HG02571 (cell line): ENCODE measurements at regions not wholly inside any gene's neighbourhood (a gene's known extent, or its start where the extent isn't known, plus 50 kb on each side); places are given as distances from the start of the nearest gene placed in this dataset.
A peak's percentile ranks its signal among the peaks of the same experiment; 100 is the strongest.

Experiments used
- ATAC-seq: cut with Tn5 transposase; IDR thresholded peaks from one replicate; pipeline ENCODE4 v1.9.1; 2021; ENCODE audit warnings: mild to moderate bottlenecking, moderate library complexity; ENCODE audit not compliant: unreplicated experiment

DNA sequence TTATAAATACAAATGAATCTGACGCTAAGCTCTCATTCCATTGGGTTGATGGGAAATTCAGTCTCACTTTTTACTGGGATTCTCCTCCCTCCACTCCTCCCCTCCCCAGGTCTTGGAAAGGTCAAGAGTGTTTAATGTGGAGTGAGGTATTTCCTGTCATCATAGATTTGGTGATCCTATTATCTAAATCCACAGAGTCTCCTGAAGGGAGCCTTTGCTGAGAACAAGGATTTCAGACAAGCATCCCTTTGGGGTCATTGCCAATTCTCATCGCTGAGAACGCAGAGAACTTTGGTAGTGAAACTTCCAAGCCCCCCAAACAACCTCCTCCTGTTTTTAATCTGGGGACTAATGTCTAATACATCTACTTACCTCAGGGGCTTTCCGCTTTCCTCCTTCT lies 297.9 kb downstream of the OTOL1 start:
- no peak for ATAC-seq

DNA sequence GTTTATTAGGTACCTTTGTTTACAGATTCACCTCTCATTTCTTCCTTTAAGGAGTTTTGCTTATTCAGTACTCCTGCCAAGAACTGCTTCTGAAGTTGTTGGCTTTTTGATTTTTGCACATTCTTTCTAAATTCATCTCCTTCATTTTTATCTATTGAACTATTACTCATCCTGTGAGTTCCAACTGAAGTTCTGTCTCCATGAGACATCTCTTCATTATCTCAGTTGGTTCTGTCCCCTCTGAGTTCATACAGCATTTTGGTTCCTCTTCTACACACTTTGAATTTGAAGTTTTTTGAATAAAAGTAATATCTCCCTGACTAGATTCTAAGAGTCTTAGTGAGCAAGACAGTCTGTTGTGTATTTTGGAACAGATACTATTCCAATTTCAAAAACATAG lies 299.7 kb downstream of the OTOL1 start:
- ATAC-seq: no peak

DNA sequence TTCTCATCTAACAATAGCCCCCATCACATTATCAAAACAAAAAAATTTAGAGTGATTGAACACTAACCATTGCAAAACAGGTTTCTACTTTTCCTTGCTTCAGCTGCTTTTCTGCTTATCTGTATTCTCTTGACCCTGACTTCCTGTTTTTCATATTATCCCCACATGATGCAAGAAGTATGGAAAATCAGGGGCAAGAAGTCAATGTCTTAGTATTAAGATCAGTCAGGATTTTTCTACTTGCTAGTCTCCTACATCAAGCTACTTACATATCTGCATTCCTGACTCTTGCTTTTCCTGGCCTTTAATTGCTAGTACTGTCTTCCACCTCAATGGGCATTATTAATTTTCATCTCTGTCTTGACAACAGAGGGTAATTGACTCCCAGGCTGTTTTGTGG lies 300.2 kb downstream of the OTOL1 start:
- ATAC-seq: no peak

DNA sequence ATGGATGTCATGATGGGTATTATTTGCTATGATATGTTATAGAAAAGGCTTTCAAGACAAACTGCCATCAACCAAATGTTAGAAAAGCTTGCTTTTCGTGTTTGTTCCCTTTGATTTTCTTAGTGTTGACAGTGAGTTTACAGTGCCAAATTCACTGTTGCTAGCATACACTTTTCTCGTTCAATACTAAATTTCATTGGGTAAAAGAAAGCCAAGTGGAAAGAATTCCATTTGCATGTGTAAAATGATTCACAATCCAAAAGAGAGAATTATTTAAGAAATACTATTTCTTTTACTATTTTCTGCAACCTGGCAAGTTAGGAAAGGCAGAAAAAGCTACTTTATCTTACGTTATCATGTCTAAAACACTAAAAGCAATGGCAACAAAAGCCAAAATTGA lies 301.4 kb downstream of the OTOL1 start:
- no peak for ATAC-seq

DNA sequence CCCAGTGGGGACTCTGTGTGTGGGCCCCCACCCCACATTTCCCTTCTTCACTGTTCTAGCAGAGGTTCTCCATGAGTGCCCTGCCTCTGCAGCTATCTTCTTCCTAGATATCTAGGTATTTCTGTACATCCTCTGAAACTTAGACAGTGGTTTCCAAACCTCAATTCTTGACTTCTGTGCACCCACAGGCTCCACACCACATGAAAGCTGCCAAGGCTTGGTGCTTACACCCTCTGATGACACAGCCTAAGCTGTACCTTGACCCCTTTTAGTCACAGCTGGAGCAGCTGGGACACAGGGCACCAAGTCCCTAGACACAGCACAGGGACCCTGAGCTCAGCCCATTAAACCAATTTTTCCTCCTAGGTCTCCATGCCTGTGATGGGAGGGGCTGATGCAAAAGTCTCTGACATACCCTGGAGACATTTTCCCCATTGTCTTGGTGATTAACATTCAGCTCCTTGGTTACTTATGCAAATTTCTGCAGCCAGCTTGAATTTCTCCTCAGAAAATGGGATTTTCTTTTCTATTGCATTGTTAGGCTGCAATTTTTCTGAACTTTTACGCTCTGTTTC lies 304.5 kb downstream of the OTOL1 start:
- no peak for ATAC-seq

DNA sequence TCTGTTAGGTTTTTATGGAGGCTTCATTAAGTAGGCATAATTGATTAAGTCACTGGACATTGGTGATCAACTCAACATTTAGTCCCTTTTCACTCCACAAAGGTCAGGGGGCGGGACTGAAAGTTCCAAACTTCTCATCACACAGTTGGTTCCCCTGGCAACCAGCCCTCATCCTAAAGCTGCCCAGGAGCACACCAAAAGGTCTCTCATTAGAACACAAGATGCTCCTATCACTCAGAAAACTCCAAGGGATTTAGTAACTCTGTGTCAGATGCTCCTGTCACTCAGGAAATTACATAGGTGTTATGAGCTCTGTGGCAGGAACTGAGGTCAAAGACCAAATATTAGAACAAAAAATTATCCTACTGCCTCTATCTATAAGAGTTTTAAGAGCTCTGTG lies 321.5 kb downstream of the OTOL1 start:
- ATAC-seq: no peak

DNA sequence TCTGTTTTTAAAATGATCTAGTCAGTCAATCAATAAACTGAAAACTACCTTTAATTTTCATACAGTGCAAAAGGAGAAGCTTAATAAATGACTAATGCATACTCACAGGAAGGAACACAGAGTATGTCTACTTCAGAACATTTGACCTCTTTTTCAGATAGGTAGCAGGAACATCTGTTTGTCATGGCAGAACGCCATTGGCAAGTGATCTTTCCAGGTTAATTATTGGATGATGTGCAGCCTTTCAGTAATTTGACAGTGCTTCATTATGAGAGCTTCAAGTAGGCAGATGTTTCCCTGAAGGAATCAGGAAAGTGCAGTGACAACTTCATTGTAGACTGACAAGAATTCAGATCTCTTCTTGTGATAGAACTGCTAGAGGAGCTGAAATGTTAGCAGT lies 325.0 kb downstream of the OTOL1 start:
- no peak for ATAC-seq

DNA sequence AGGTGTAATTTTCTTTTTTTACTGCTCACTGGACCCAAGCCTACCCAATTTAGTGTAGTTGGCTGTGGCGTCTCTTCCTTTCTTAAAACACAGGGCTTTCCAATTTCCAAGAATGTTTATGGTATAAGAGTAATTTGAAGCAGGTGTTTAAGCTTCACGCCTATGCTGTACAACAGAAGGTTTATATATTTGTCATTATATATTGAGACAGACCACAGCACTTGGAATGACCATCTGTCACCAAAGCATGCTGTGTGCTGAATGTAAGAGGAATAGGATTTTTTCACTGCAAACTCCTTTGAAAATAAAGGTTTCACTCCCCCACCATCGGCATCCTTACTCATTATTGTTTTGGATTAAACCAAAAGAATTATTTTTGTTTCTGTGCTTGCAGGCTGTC lies 325.7 kb downstream of the OTOL1 start:
- ATAC-seq: no peak

DNA sequence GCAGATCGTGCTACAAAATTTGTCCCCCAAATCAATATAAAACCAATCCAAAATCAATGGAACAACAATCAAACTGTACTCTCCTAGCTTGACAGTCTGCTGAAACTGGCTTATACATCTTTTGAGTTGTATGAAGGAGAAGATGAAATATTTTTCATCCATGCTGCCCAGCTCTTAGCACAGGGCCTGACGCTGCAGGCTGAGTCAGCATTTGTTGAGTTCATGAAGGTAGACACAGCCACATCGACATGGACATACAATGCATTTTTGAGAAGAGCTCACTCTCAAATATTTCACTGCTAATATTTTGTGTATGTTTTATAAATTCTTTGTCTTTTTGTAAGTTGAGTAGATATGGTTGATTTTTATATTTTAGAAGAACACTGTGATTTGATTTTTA lies 327.3 kb downstream of the OTOL1 start:
- ATAC-seq: no peak

DNA sequence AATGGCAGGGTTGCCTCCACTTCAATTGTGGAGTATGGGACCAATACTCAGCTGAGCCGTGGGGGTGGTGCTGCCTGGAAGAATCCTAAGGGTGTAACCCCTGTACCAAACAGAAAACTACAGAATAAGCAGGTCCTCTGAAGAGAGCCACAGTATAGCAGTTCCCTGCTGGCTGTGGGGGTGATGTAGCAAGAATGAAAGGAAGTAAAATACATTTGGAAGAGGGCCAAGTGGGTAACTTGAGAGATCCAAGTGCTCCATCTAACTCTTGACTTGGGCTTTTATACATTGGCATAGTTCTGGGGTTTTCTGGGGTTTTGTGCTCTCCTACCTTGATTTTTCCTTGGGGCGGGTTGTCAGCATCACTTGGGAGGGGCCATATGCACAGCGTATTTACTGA lies 341.4 kb downstream of the OTOL1 start:
- ATAC-seq: no peak

DNA sequence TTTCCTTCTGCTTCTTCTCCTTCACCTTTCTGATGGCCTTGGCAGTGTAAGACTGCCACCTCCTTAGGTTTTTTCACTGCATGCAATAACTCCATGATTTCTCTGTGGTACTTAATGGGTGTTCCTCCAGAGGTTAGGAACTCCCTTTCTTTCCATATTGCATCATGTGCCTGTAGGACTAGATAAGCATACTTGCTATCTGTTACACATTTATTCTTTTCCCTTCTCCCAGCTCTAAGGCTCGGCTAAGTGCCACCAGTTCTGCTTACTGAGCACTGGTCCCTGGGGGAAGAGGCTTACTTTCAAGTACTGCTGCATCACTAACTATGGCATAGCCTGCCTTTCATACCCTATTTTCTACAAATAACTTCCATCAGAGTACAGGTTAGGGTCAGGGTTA lies 351.8 kb downstream of the OTOL1 start:
- ATAC-seq: no peak

DNA sequence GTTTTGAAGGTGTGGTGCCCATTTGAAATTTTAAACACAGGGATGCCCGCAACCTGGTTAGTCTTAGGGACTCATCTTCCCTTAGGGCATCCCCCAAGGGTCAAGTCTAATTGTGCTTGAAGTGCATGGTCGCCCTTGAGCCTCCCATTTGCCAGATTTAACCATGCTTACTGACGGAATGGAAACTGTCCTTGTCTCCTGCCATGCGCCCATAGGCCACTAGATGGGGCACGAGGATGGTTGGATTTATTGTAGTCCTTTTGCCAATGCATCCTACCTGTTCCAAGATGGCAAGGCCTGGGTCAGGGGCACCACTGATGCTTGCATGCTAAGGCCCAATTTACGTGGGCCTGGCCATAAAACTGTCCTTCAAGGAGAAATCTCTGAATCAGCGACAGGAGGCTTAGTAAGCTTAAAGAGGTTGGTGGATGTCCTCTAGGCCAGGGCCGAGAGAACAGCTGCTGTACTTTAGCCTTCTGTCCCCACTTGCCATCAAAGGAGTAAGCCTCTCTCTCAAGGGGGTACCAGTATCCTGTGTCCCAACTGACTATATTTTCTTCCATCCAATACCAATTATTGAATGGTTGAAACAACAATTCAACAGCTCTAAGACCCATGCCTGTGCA lies 355.4 kb downstream of the OTOL1 start:
- ATAC-seq: peak; percentile 97

DNA sequence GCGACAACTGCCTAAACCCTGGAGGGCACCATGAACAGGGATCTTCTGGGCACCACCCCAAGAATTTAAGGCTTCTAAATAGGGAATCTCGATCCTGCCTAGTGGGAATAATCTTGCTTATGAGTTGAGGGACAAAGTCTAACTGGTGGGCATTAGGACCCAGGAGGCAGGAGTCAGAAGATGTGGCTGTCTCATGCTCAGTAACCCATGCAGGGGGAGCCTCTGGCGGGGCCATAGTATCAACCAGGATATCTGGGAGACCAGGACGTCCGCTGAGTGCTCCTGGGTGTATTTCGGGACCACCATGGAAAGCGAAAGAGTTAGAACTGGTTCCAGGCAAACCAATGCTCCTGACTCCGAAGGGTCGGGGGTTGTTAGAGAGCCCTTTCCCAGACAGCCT lies 356.1 kb downstream of the OTOL1 start:
- no peak for ATAC-seq

DNA sequence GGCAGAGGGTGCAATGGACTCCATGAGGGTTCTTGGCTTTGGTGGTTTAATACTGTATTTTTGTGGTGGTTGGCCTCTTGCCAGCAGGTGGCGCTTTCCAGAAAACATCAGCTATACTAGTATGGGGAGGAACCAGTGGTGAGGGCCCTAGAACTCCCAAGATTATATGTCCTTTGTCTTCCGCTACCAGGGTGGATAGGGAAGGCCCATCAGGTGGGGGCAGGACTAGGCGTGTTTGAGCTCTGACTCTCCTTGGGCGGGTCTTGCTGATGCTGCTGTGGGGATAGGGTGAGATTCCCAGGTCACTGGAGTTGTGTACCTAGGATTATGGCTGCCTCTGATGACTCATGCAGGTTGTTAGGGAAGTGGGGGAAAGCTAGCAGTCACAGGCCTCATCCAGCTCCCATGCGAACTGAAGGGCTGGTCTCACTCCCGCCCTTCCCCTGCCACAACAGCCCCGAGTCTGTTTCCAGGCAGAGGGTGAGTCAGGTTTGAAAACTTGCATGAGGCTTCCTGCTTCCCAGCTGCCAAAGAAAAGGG lies 357.7 kb downstream of the OTOL1 start:
- ATAC-seq: no peak

DNA sequence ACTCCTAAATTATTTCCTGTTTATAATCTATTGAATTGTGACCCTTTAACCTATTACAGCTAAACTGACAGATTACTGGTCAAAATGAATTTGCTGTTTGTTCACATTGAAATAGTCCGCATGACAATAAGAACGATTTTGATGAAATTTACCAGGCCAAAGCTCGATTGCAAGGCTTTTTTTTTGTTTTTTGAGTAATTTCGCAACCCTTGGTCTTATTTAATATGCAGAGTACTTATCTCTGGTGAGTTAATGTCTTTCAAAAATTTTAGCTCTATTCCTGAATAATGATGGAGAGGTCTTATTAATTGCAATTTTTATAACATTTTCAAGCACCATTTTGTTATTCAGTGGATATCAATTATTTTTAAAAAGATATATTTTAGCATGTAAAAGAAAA lies 362.4 kb downstream of the OTOL1 start:
- no peak for ATAC-seq

DNA sequence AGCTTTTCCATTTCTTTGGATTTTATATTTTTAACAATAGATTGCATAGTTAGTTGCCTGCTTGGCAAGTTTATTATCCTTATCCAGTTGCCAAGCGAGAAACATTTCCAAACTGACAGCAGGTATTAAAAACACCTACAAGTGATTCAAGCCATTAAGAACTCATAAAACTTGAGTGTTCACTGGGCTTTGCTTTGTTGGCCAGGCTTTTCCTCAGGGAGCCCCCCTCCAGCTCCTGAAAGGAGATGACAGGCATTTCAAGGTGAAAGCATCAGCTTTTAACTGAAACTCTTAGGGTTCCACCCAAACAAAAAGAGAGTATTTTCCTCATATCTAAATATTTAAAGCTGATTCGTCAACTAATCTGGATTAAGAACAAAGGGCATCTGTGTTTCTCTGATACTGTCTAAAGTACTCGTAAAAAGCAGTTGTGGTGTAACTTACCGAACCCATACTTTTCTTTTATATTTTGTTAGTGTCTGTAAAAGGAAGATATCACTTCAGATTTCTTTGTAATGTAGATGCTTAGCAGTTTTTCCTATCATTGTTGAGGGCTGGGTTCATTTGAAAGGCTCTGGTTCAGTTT lies 363.4 kb downstream of the OTOL1 start:
- ATAC-seq: no peak

DNA sequence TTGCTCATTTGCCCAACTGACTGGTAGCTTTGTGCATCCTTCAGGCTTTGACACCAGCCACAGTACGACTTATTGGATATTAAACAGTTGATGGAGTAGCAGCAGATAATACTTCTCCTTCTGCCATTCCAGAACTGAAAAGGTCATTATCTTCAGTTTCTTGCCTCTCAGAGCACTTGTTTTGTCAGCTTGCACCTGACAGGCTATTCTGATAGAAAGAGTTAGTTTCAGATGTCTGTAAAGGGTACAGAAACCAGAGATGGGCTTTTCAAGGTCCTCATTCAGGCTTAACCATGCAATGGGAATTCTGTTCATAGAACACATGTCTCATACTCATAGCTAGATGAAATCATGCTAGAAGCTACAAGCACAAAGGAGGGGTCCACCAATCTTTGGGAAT lies 367.2 kb downstream of the OTOL1 start:
- no peak for ATAC-seq

DNA sequence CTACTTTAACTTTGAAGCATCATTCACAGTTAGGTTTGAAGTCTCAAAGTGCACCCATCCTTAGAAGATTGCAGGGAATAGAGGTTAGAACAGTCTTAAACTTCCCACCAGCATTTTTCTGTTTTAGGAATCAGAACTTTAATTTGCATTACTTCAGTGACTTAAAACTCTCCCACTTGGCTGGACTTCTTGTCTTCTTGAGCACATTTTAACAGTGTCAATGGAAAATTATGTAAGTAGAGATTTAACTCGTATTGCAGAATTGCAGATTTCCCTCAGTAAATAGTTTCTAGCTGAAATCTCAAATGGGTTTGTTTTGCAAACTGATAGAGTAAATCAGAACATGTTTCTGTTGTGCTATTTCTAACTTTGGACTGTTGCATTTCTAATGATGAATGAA lies 369.6 kb downstream of the OTOL1 start:
- no peak for ATAC-seq

DNA sequence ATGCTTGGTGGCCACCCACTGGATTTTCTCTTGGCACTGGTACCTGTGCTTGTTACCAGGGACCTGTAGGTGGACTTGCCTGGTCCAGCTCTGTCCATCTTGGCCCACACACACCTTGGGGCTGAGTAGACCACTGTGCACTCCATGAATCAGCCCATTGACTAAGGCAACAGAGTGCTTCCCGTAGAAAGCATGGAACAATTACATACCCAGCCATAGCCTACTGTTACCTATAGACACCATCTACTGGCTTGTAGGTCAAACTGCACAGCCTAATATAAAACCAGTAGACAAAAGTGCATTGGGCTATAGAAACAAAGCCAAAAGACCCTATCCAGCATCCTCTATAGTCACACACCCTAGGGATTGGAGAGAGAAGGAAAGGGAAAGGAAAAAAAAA lies 378.9 kb downstream of the OTOL1 start:
- no peak for ATAC-seq

DNA sequence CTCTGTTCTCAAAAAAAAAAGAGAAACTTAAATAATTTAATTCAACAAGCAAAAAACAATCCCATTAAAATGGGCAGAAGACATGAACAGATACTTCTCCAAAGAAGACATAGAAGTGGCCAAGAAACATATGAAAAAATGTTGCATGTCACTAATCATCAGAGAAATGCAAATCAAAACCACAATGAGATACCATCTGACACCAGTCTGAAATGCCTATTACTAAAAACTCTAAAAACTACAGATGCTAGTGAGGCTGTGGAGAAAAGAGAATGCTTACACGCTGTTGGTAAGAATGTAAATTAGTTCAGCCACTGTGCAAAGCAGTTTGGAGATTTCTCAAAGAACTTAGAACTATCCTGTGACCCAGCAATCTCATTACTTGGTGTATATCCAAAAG lies 382.9 kb downstream of the OTOL1 start:
- ATAC-seq: no peak

DNA sequence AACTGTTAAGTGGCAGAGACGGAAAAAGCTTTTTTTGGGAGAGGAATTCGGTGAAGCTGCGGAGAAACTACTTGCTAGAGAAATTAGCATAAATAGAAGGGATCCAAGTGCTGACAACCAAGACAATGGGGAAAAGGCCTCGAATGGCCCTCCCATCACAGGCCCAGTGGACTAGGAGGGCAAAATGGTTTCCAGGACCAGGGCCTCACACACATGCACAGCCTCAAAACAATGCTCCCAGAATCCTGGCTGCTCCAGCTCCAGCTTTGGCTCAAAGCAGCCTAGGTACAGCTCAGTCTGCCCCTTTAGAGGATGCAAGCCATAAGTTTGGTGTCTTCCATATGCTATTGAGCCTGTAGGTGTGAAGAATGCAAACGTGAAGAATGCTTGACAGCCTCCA lies 388.2 kb downstream of the OTOL1 start:
- no peak for ATAC-seq

DNA sequence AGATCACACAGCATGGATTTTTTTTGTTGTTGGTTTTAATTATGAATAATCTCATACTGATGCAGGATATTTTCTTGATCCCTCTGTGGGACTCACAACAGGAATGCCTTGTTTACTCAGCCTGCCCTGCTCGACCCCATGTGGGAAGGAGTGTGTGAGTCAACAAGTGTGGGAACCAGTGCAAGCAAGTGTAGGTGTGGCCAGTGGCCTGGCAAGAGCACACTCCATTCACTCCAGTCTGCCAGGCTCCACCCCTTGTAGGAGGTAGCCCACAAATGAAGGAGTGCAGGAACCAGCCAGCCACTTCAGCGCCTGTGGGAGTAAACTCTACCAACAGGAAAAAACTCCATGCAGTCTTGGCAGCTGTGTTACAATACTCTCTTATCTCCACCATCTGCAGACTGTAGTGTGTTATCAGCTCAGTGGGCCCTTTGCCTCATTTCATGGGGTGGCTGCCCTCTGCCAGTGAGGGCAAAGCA lies 393.6 kb downstream of the OTOL1 start:
- no peak for ATAC-seq

DNA sequence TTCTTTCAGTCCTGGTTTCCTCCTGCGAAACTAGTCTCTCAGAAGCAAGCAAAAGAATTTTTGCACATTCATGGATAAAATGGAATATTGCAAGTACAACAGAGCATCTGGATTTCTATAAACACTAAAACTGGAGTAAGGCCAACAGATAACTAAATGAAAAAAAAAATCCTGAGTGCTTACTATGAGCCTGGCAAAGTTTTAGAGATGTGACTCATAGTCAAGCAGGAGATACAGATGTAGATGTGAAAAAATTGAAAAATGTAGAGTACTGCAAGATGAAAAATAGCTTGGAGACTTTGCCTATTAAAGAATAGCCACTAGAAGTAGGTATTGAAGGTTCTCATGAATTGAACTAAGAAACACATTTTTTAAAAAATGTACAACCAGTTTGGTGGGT lies 397.4 kb downstream of the OTOL1 start:
- ATAC-seq: no peak
